ENCODE measurements at regions not wholly inside any gene's neighbourhood (a gene's known extent, or its start where the extent isn't known, plus 50 kb on each side); places are given as distances from the start of the nearest gene placed in this dataset.

- no peak overlapping the region for H2AFZ ChIP-seq (ENCODE audit: low read depth, low read length)
- H3K23ac ChIP-seq (ENCODE audit: low read length in 2 of 2), result no peak overlapping the region
- H2BK120ac ChIP-seq (ENCODE audit: low read depth, low read length), result no peak overlapping the region
- H3K36me3 ChIP-seq (ENCODE audit: control insufficient read depth in 1 of 2, insufficient read depth in 2 of 2, low read depth in 1 of 2, low read length in 2 of 2), result no peaks in the 10 kb centered on the region
- no peaks in the 10 kb centered on the region for H3K4me1 ChIP-seq (ENCODE audit: control insufficient read depth, insufficient read depth, low read depth, low read length)
- no peaks in the 10 kb centered on the region for H3K79me1 ChIP-seq (replicated peaks; ENCODE audit: low read length, poor library complexity, severe bottlenecking)
- no peak overlapping the region for H3K4me2 ChIP-seq (ENCODE audit: low read length, poor library complexity, severe bottlenecking)
- no peak overlapping the region for H2BK5ac ChIP-seq (ENCODE audit: low read depth, low read length, poor library complexity, severe bottlenecking)
- H2AK5ac ChIP-seq (ENCODE audit: low read length, severe bottlenecking), result no peak overlapping the region
- 29% methylated on average over 10 of the region's 13 CpGs for WGBS
- no peak overlapping the region for H3K9ac ChIP-seq (ENCODE audit: low read length)
- no peak overlapping the region for H3K4ac ChIP-seq (ENCODE audit: low read depth in 1 of 2, low read length in 2 of 2)
- no peak for DNase-seq
- no peak overlapping the region for H2BK15ac ChIP-seq (ENCODE audit: low read depth, poor library complexity, severe bottlenecking)
- H3K14ac ChIP-seq (ENCODE audit: low read length in 2 of 2), result no peak overlapping the region
- H4K91ac ChIP-seq (ENCODE audit: low read length), result no peak overlapping the region
- no peak overlapping the region for H3K4me3 ChIP-seq (ENCODE audit: insufficient read depth in 1 of 2, low read depth in 1 of 2, low read length in 2 of 2)
- peaks cover 3% of the 10 kb centered on the region for H3K9me3 ChIP-seq (ENCODE audit: control insufficient read depth, low read length)
- H3K27ac ChIP-seq (ENCODE audit: low read length, poor library complexity, severe bottlenecking), result no peak overlapping the region
- no peak overlapping the region for H2BK12ac ChIP-seq (ENCODE audit: low read length in 2 of 2)
- H3K27me3 ChIP-seq (ENCODE audit: control insufficient read depth in 1 of 2, insufficient read depth in 1 of 2, low read length in 2 of 2), result no peaks in the 10 kb centered on the region
- no peak overlapping the region for H4K8ac ChIP-seq (ENCODE audit: low read length)
- no peak overlapping the region for H3K18ac ChIP-seq (ENCODE audit: low read depth in 1 of 2, low read length in 2 of 2)
Observed at GRCh38 chr10:130411496-130412085, 275.4 kb downstream of the GLRX3 start.

DNA sequence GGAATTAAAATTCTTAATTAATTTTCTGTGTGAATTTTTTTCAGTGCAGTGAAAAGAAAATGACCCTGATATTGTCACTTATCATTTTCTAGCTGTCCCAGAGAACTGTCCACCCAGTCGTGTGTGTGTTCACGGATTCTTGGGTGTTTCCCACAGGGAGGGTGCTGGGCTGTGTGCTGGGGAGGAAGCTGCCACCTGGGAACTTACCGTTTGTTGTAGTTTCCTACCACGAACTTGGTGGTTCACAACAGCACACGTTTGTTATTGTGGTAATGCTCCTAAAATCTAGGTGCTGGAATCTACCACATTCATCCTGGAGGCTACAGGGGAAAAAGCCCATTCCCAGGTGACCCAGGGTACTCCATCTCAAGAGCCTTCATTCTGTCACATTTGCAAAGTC lies 276.1 kb downstream of the GLRX3 start:
- H3K18ac ChIP-seq (ENCODE audit: low read depth in 1 of 2, low read length in 2 of 2), result no peak overlapping the region
- no peak overlapping the region for H3K4me3 ChIP-seq (ENCODE audit: insufficient read depth in 1 of 2, low read depth in 1 of 2, low read length in 2 of 2)
- H4K91ac ChIP-seq (ENCODE audit: low read length), result no peak overlapping the region
- H3K36me3 ChIP-seq (ENCODE audit: control insufficient read depth in 1 of 2, insufficient read depth in 2 of 2, low read depth in 1 of 2, low read length in 2 of 2), result no peaks in the 10 kb centered on the region
- no peak overlapping the region for H4K8ac ChIP-seq (ENCODE audit: low read length)
- H3K79me1 ChIP-seq (replicated peaks; ENCODE audit: low read length, poor library complexity, severe bottlenecking), result no peaks in the 10 kb centered on the region
- no peaks in the 10 kb centered on the region for H3K27me3 ChIP-seq (ENCODE audit: control insufficient read depth in 1 of 2, insufficient read depth in 1 of 2, low read length in 2 of 2)
- no peak overlapping the region for H3K14ac ChIP-seq (ENCODE audit: low read length in 2 of 2)
- H3K4me1 ChIP-seq (ENCODE audit: control insufficient read depth, insufficient read depth, low read depth, low read length), result no peaks in the 10 kb centered on the region
- no peak overlapping the region for H3K23ac ChIP-seq (ENCODE audit: low read length in 2 of 2)
- no peak overlapping the region for H2BK15ac ChIP-seq (ENCODE audit: low read depth, poor library complexity, severe bottlenecking)
- H2BK120ac ChIP-seq (ENCODE audit: low read depth, low read length), result no peak overlapping the region
- H3K4me2 ChIP-seq (ENCODE audit: low read length, poor library complexity, severe bottlenecking), result no peak overlapping the region
- H3K4ac ChIP-seq (ENCODE audit: low read depth in 1 of 2, low read length in 2 of 2), result no peak overlapping the region
- DNase-seq, result no peak
- no peak overlapping the region for H2AK5ac ChIP-seq (ENCODE audit: low read length, severe bottlenecking)
- 58% methylated on average over 5 of the region's 5 CpGs for WGBS
- H2AFZ ChIP-seq (ENCODE audit: low read depth, low read length), result no peak overlapping the region
- no peak overlapping the region for H3K9ac ChIP-seq (ENCODE audit: low read length)
- no peak overlapping the region for H2BK5ac ChIP-seq (ENCODE audit: low read depth, low read length, poor library complexity, severe bottlenecking)
- peaks cover 3% of the 10 kb centered on the region for H3K9me3 ChIP-seq (ENCODE audit: control insufficient read depth, low read length)
- no peak overlapping the region for H3K27ac ChIP-seq (ENCODE audit: low read length, poor library complexity, severe bottlenecking)
- no peak overlapping the region for H2BK12ac ChIP-seq (ENCODE audit: low read length in 2 of 2)

- Histone ChIP-seq H4K8ac (ENCODE audit: low read length) (no peak overlapping the region), H3K23ac (ENCODE audit: low read length in 2 of 2) (no peak overlapping the region), H3K9me3 (ENCODE audit: control insufficient read depth, low read length) (no peaks in the 10 kb centered on the region), H3K18ac (ENCODE audit: low read depth in 1 of 2, low read length in 2 of 2) (no peak overlapping the region), H3K4ac (ENCODE audit: low read depth in 1 of 2, low read length in 2 of 2) (no peak overlapping the region), H3K9ac (ENCODE audit: low read length) (no peak overlapping the region), H2AFZ (ENCODE audit: low read depth, low read length) (no peak overlapping the region), H2BK120ac (ENCODE audit: low read depth, low read length) (no peak overlapping the region), H3K27ac (ENCODE audit: low read length, poor library complexity, severe bottlenecking) (no peak overlapping the region), H3K27me3 (ENCODE audit: control insufficient read depth in 1 of 2, insufficient read depth in 1 of 2, low read length in 2 of 2) (no peaks in the 10 kb centered on the region), H3K4me1 (ENCODE audit: control insufficient read depth, insufficient read depth, low read depth, low read length) (no peaks in the 10 kb centered on the region), H3K79me1 (replicated peaks; ENCODE audit: low read length, poor library complexity, severe bottlenecking) (no peaks in the 10 kb centered on the region), H3K14ac (ENCODE audit: low read length in 2 of 2) (no peak overlapping the region), H2BK15ac (ENCODE audit: low read depth, poor library complexity, severe bottlenecking) (no peak overlapping the region), H2AK5ac (ENCODE audit: low read length, severe bottlenecking) (no peak overlapping the region), H3K4me2 (ENCODE audit: low read length, poor library complexity, severe bottlenecking) (no peak overlapping the region), H4K91ac (ENCODE audit: low read length) (no peak overlapping the region), H3K36me3 (ENCODE audit: control insufficient read depth in 1 of 2, insufficient read depth in 2 of 2, low read depth in 1 of 2, low read length in 2 of 2) (no peaks in the 10 kb centered on the region), H3K4me3 (ENCODE audit: insufficient read depth in 1 of 2, low read depth in 1 of 2, low read length in 2 of 2) (no peak overlapping the region), H2BK12ac (ENCODE audit: low read length in 2 of 2) (no peak overlapping the region), H2BK5ac (ENCODE audit: low read depth, low read length, poor library complexity, severe bottlenecking) (no peak overlapping the region)
- 79% methylated on average over 9 of the region's 9 CpGs for WGBS
- no peak for DNase-seq
Observed at GRCh38 chr10:130416334-130417150, 280.4 kb downstream of the GLRX3 start.

DNA sequence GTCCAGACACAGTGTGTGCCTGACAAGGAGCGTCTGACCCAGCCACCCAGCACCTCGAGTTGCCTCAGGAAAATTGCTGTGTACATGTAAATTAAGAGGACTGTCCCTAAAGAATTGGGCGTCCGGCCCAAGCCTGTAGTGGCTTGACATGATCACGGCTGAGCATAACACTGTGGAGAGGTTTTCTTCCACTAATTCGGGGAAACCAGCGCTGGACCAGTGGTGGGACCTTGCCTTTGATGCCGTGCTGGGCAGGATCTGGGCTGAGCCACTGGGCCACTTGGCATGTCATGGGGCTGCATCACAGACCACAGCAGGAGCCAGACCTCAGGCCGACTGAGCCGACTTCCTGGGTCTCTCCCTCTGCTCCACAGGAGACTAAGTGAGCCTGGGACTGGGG lies 282.5 kb downstream of the GLRX3 start:
- no peak overlapping the region for H3K27ac ChIP-seq (ENCODE audit: low read length, poor library complexity, severe bottlenecking)
- no peak overlapping the region for H3K18ac ChIP-seq (ENCODE audit: low read depth in 1 of 2, low read length in 2 of 2)
- no peak overlapping the region for H2BK15ac ChIP-seq (ENCODE audit: low read depth, poor library complexity, severe bottlenecking)
- H3K9me3 ChIP-seq (ENCODE audit: control insufficient read depth, low read length), result no peaks in the 10 kb centered on the region
- no peaks in the 10 kb centered on the region for H3K36me3 ChIP-seq (ENCODE audit: control insufficient read depth in 1 of 2, insufficient read depth in 2 of 2, low read depth in 1 of 2, low read length in 2 of 2)
- H3K9ac ChIP-seq (ENCODE audit: low read length), result no peak overlapping the region
- no peak overlapping the region for H4K91ac ChIP-seq (ENCODE audit: low read length)
- H4K8ac ChIP-seq (ENCODE audit: low read length), result no peak overlapping the region
- no peak overlapping the region for H3K4me3 ChIP-seq (ENCODE audit: insufficient read depth in 1 of 2, low read depth in 1 of 2, low read length in 2 of 2)
- H2BK12ac ChIP-seq (ENCODE audit: low read length in 2 of 2), result no peak overlapping the region
- H2BK5ac ChIP-seq (ENCODE audit: low read depth, low read length, poor library complexity, severe bottlenecking), result no peak overlapping the region
- no peak overlapping the region for H2AK5ac ChIP-seq (ENCODE audit: low read length, severe bottlenecking)
- H3K4me2 ChIP-seq (ENCODE audit: low read length, poor library complexity, severe bottlenecking), result no peak overlapping the region
- H3K23ac ChIP-seq (ENCODE audit: low read length in 2 of 2), result no peak overlapping the region
- no peak for DNase-seq
- H3K79me1 ChIP-seq (replicated peaks; ENCODE audit: low read length, poor library complexity, severe bottlenecking), result no peaks in the 10 kb centered on the region
- no peak overlapping the region for H2BK120ac ChIP-seq (ENCODE audit: low read depth, low read length)
- no peaks in the 10 kb centered on the region for H3K27me3 ChIP-seq (ENCODE audit: control insufficient read depth in 1 of 2, insufficient read depth in 1 of 2, low read length in 2 of 2)
- 67% methylated on average over 10 of the region's 10 CpGs for WGBS
- no peaks in the 10 kb centered on the region for H3K4me1 ChIP-seq (ENCODE audit: control insufficient read depth, insufficient read depth, low read depth, low read length)
- H2AFZ ChIP-seq (ENCODE audit: low read depth, low read length), result no peak overlapping the region
- H3K14ac ChIP-seq (ENCODE audit: low read length in 2 of 2), result no peak overlapping the region
- H3K4ac ChIP-seq (ENCODE audit: low read depth in 1 of 2, low read length in 2 of 2), result no peak overlapping the region
